Lower leg skin (tissue), 4 donors: ENCODE measurements at regions not wholly inside any gene's neighbourhood (a gene's known extent, or its start where the extent isn't known, plus 50 kb on each side); places are given as distances from the start of the nearest gene placed in this dataset.

Experiments
- DNase-seq, 2 donors: peaks; one replicate each; pipeline ENCODE4 v3.0.0-alpha.2; 2019; ENCODE audit warnings: low spot score in 2 of 2
- H3K4me3 ChIP-seq: fragments of 200-600 bp; sonication (generic); 2 replicates; pipeline ENCODE4 v1.5.1; 2017; ENCODE audit warnings: mild to moderate bottlenecking, low read depth; ENCODE audit not compliant: poor library complexity, severe bottlenecking
- CTCF ChIP-seq, 3 donors: fragments of 450-650 bp; IDR thresholded peaks; one replicate each; pipeline ENCODE4 v1.5.1; 2016; ENCODE audit warnings: antibody characterized with exemption in 3 of 3, mild to moderate bottlenecking in 3 of 3, moderate library complexity in 2 of 3
- POLR2A ChIP-seq, 2 donors: fragments of 450-650 bp; IDR thresholded peaks; one replicate each; pipeline ENCODE4 v1.6.1; 2016 to 2017; ENCODE audit warnings: antibody characterized with exemption in 2 of 2, mild to moderate bottlenecking in 1 of 2, moderate library complexity in 1 of 2
- WGBS, 2 donors: methylation state at CpG; one replicate each; pipeline ENCODE4 v1.1.5; 2018; 5-methylcytosine and 5-hydroxymethylcytosine counted together
- intact Hi-C: fragments of 100-400 bp; cut with DNase I; formaldehyde crosslinking; loops from one replicate; pipeline ENCODE4 v1.15.0; 2023; ENCODE audit warnings: low total_unique reads

GRCh38 chr6:153872946-153873345 is 166.1 kb upstream of the OPRM1 start:
- WGBS, 2 donors: 82 to 87% methylated on average over 2 of the region's 2 CpGs
- no peak overlapping the region for H3K4me3 ChIP-seq
- TF ChIP-seq POLR2A (IDR thresholded peaks at IDR 0.05) (no peak), CTCF (IDR thresholded peaks at IDR 0.05) (no peak)
- DNase-seq: no peak
- intact Hi-C loops: no loop called here

- TF ChIP-seq CTCF (IDR thresholded peaks at IDR 0.05) (no peak), POLR2A (IDR thresholded peaks at IDR 0.05) (no peak)
- 71 to 80% methylated on average over 1 of the region's 1 CpG for WGBS, 2 donors
- DNase-seq: no peak
- H3K4me3 ChIP-seq: no peak overlapping the region
- intact Hi-C loops: no loop called here
Measured at GRCh38 chr6:153862927-153863326, 176.1 kb upstream of the OPRM1 start.

- intact Hi-C loops: no loop called here
- H3K4me3 ChIP-seq: no peak overlapping the region
- no peak for DNase-seq
- no peak for TF ChIP-seq POLR2A (IDR thresholded peaks at IDR 0.05)
Measured at GRCh38 chr6:153862139-153862538, 176.9 kb upstream of the OPRM1 start.

GRCh38 chr6:153858529-153858928 is 180.5 kb upstream of the OPRM1 start:
- no peak overlapping the region for H3K4me3 ChIP-seq
- 51 to 62% methylated on average over 5 of the region's 5 CpGs for WGBS, 2 donors
- no peak for DNase-seq
- TF ChIP-seq CTCF (IDR thresholded peaks at IDR 0.05): no peak
- no peak for TF ChIP-seq POLR2A (IDR thresholded peaks at IDR 0.05)
- intact Hi-C loops: no loop called here

GRCh38 chr6:153856929-153857376 is 182.1 kb upstream of the OPRM1 start:
- 93 to 100% methylated on average over 8 to 16 of the region's 24 CpGs for WGBS, 2 donors
- no peak overlapping the region for H3K4me3 ChIP-seq
- intact Hi-C loops: no loop called here
- no peak for DNase-seq
- TF ChIP-seq CTCF (IDR thresholded peaks at IDR 0.05): no peak
- no peak for TF ChIP-seq POLR2A (IDR thresholded peaks at IDR 0.05)

GRCh38 chr6:153852481-153852880 is 186.6 kb upstream of the OPRM1 start:
- no peak for TF ChIP-seq POLR2A (IDR thresholded peaks at IDR 0.05)
- TF ChIP-seq CTCF (IDR thresholded peaks at IDR 0.05): no peak
- intact Hi-C loops: no loop called here
- no peak overlapping the region for H3K4me3 ChIP-seq
- DNase-seq: no peak
- WGBS, 2 donors: 55 to 71% methylated on average over 2 of the region's 2 CpGs
